Panc1 (cell line): ENCODE measurements at regions not wholly inside any gene's neighbourhood (a gene's known extent, or its start where the extent isn't known, plus 50 kb on each side); places are given as distances from the start of the nearest gene placed in this dataset.

Experiments
- ATAC-seq: fragments of 200-7000 bp; cut with Tn5 transposase; 2 replicates; pipeline ENCODE4 v1.9.1; 2020; ENCODE audit warnings: mild to moderate bottlenecking, moderate library complexity
- BruUV-seq: library from RNA; stranded (reverse); fragments of 400-500 nt; replicated peaks from 2 replicates; lab custom pipeline; 2021; lab: Mats Ljungman, UMichigan
- CTCF ChIA-PET: fragments of 300-600 bp; sonication (Branson Sonifier 250); formaldehyde crosslinking; loops from one replicate; lab custom pipeline; 2022; ENCODE audit warnings: antibody characterized with exemption; lab: Charles Lee
- POLR2A ChIA-PET: fragments of 300-600 bp; sonication (Branson Sonifier 250); formaldehyde crosslinking; loops from one replicate; lab custom pipeline; 2022; ENCODE audit warnings: antibody characterized with exemption; lab: Charles Lee
- DNase-seq: peaks from one replicate; pipeline ENCODE4 v3.0.0-alpha.2; 2010; ENCODE audit warnings: low read depth, low spot score
- H3K27ac ChIP-seq: 2 replicates; pipeline ENCODE4 v1.5.1; 2011; ENCODE audit warnings: mild to moderate bottlenecking, low read length, inconsistent platforms
- H3K27me3 ChIP-seq: fragments of 200-500 bp; sonication (Bioruptor generic); 2 replicates; pipeline ENCODE4 v1.6.0; 2014; ENCODE audit warnings: low read length, inconsistent platforms; ENCODE audit not compliant: control insufficient read depth, insufficient read depth
- H3K36me3 ChIP-seq: fragments of 200-500 bp; sonication (Bioruptor generic); 2 replicates; pipeline ENCODE4 v1.5.1; 2014; ENCODE audit warnings: inconsistent platforms, mild to moderate bottlenecking, low read length, moderate library complexity; ENCODE audit not compliant: control insufficient read depth, insufficient read depth
- H3K4me1 ChIP-seq: 2 replicates; pipeline ENCODE4 v1.5.1; 2011; ENCODE audit warnings: inconsistent platforms, mild to moderate bottlenecking, low read length, moderate library complexity; ENCODE audit not compliant: control insufficient read depth, insufficient read depth
- H3K4me3 ChIP-seq, 2 experiments: 2 replicates each; pipeline ENCODE4 v1.5.1; 2011 to 2012; ENCODE audit warnings: low read depth in 2 of 2, low read length in 2 of 2, mild to moderate bottlenecking in 2 of 2, inconsistent platforms in 1 of 2, moderate library complexity in 1 of 2
- H3K9me3 ChIP-seq: fragments of 200-500 bp; sonication (Bioruptor generic); 2 replicates; pipeline ENCODE4 v1.5.1; 2014; ENCODE audit warnings: low read depth, mild to moderate bottlenecking, inconsistent platforms, low read length, moderate library complexity; ENCODE audit not compliant: control insufficient read depth, insufficient read depth
- CTCF ChIP-seq: fragments of 450-650 bp; IDR thresholded peaks from 2 replicates; pipeline ENCODE4 v1.5.1; 2017; ENCODE audit warnings: mild to moderate bottlenecking
- POLR2AphosphoS5 ChIP-seq: IDR thresholded peaks from 2 replicates; pipeline ENCODE4 v1.6.1; 2012; ENCODE audit warnings: mild to moderate bottlenecking, low read depth, low read length, moderate library complexity
- REST ChIP-seq, 2 experiments: IDR thresholded peaks; 2 replicates each; pipeline ENCODE4 v1.6.1; 2011 to 2012; ENCODE audit warnings: low read depth in 2 of 2, control low read depth in 1 of 2, low read length in 1 of 2, mild to moderate bottlenecking in 1 of 2, moderate library complexity in 1 of 2; ENCODE audit not compliant: insufficient read depth in 1 of 2
- SIN3A ChIP-seq: IDR thresholded peaks from 2 replicates; pipeline ENCODE4 v1.6.1; 2012; ENCODE audit warnings: low read depth, mild to moderate bottlenecking, low read length, moderate library complexity, borderline replicate concordance; ENCODE audit not compliant: insufficient read depth
- TCF7L2 ChIP-seq: IDR thresholded peaks from 2 replicates; pipeline ENCODE4 v1.6.1; 2011; ENCODE audit warnings: mild to moderate bottlenecking, low read depth, low read length, inconsistent platforms
- in situ Hi-C: cut with HindIII; loops from 2 replicates; pipeline ENCODE4 v1.10.0; 2016; ENCODE audit warnings: low sequenced_read_pairs, low pct_unique_long_range_greater_than_20kb
- intact Hi-C: fragments of 100-400 bp; cut with micrococcal nuclease; formaldehyde crosslinking; loops from one replicate; pipeline ENCODE4 v1.10.0; 2022; ENCODE audit not compliant: unreplicated experiment

- no peak for ATAC-seq
- CTCF ChIA-PET = no interaction called here
- Histone ChIP-seq H3K27ac (no peak overlapping the region), H3K4me1 (no peaks in the 10 kb centered on the region), H3K9me3 (no peaks in the 10 kb centered on the region), H3K27me3 (no peaks in the 10 kb centered on the region), H3K36me3 (no peaks in the 10 kb centered on the region), H3K4me3 (no peak overlapping the region)
- in situ Hi-C loops (no loop called here), intact Hi-C loops (no loop called here)
- no peak for TF ChIP-seq CTCF
- TF ChIP-seq REST (IDR thresholded peaks at IDR 0.05; ENCODE audit: insufficient read depth in 1 of 2, low read depth in 2 of 2, low read length in 1 of 2) = no peak
- TF ChIP-seq SIN3A = no peak
- TF ChIP-seq TCF7L2 = no peak
- TF ChIP-seq POLR2AphosphoS5 = no peak
- POLR2A ChIA-PET = interaction anchor here (0.6 kb wide), 1 partner anchor 509 kb away, joined by 3 read pairs; no protein-coding TSS in a partner anchor
- DNase-seq = no peak
- BruUV-seq = no TSS peak
Measured at GRCh38 chr12:93297032-93297431, 80.7 kb upstream of the NUDT4 start.

GRCh38 chr12:93297536-93297935, 80.2 kb upstream of the NUDT4 start:
- ATAC-seq (no peak), DNase-seq (no peak)
- ChIA-PET POLR2A (interaction anchor here (0.6 kb wide), 1 partner anchor 510 kb away, joined by 3 read pairs; no protein-coding TSS in a partner anchor), CTCF (no interaction called here)
- Histone ChIP-seq H3K36me3 (no peaks in the 10 kb centered on the region), H3K27ac (no peak overlapping the region), H3K4me1 (no peaks in the 10 kb centered on the region), H3K4me3 (no peak overlapping the region), H3K27me3 (no peaks in the 10 kb centered on the region), H3K9me3 (no peaks in the 10 kb centered on the region)
- intact Hi-C loops (no loop called here), in situ Hi-C loops (no loop called here)
- no TSS peak for BruUV-seq
- TF ChIP-seq SIN3A = no peak
- TF ChIP-seq POLR2AphosphoS5 = no peak
- TF ChIP-seq REST (IDR thresholded peaks at IDR 0.05; ENCODE audit: insufficient read depth in 1 of 2, low read depth in 2 of 2, low read length in 1 of 2) = no peak
- TF ChIP-seq TCF7L2 = no peak
- no peak for TF ChIP-seq CTCF
